T-helper 1 cell treated with Interleukin-12 subunit alpha and Interleukin-12 subunit beta and Interleukin-4 antibody, amounts not matched to agents 30 ng/mL and 1 ng/mL, for 36 hours (primary cell): ENCODE measurements at regions not wholly inside any gene's neighbourhood (a gene's known extent, or its start where the extent isn't known, plus 50 kb on each side); places are given as distances from the start of the nearest gene placed in this dataset.

Experiments
- intact Hi-C: fragments of 100-400 bp; cut with micrococcal nuclease; formaldehyde crosslinking; loops from one replicate; pipeline ENCODE4 v1.15.1; 2024

GRCh38 chr10:118471863-118472262 is 123.6 kb downstream of the PRLHR start:
- intact Hi-C loops = no loop called here

GRCh38 chr10:118470470-118470869 is 125.0 kb downstream of the PRLHR start:
- intact Hi-C loops = no loop called here

GRCh38 chr10:118467200-118467599 is 125.1 kb upstream of the FAM204A start:
- intact Hi-C loops = no loop called here

GRCh38 chr10:118465300-118465874 is 123.3 kb upstream of the FAM204A start:
- intact Hi-C loops = no loop called here

GRCh38 chr10:118463740-118464139 is 121.6 kb upstream of the FAM204A start:
- intact Hi-C loops = no loop called here

- intact Hi-C loops = no loop called here
Observed at GRCh38 chr10:118462401-118462800, 120.3 kb upstream of the FAM204A start.

GRCh38 chr10:118459642-118460193 is 117.6 kb upstream of the FAM204A start:
- intact Hi-C loops = loop anchor here (1.0 kb wide), 4 partner anchors 85 to 963 kb away; partner anchors contain the start of gene FAM204A

GRCh38 chr10:118458957-118459641 is 117.0 kb upstream of the FAM204A start:
- intact Hi-C loops = loop anchor here (1.0 kb wide), 4 partner anchors 85 to 963 kb away; partner anchors contain the start of gene FAM204A

GRCh38 chr10:118457824-118458428 is 115.8 kb upstream of the FAM204A start:
- intact Hi-C loops = no loop called here

GRCh38 chr10:118455181-118455695 is 113.1 kb upstream of the FAM204A start:
- intact Hi-C loops = no loop called here

- intact Hi-C loops = no loop called here
Observed at GRCh38 chr10:118454211-118454610, 112.1 kb upstream of the FAM204A start.

- intact Hi-C loops = no loop called here
Observed at GRCh38 chr10:118452098-118452497, 110.0 kb upstream of the FAM204A start.

- intact Hi-C loops = no loop called here
Observed at GRCh38 chr10:118449521-118449920, 107.4 kb upstream of the FAM204A start.

GRCh38 chr10:118448744-118449143 is 106.6 kb upstream of the FAM204A start:
- intact Hi-C loops = no loop called here

GRCh38 chr10:118447478-118448270 is 105.5 kb upstream of the FAM204A start:
- intact Hi-C loops = no loop called here

- intact Hi-C loops = no loop called here
Observed at GRCh38 chr10:118445535-118445934, 103.4 kb upstream of the FAM204A start.

- intact Hi-C loops = no loop called here
Observed at GRCh38 chr10:118444069-118444468, 101.9 kb upstream of the FAM204A start.

GRCh38 chr10:118442032-118442431 is 99.9 kb upstream of the FAM204A start:
- intact Hi-C loops = no loop called here

- intact Hi-C loops = no loop called here
Observed at GRCh38 chr10:118439824-118440223, 97.7 kb upstream of the FAM204A start.

- intact Hi-C loops = no loop called here
Observed at GRCh38 chr10:118436742-118437141, 94.6 kb upstream of the FAM204A start.

GRCh38 chr10:118430190-118430589 is 88.1 kb upstream of the FAM204A start:
- intact Hi-C loops = no loop called here
